ENCODE measurements at regions not wholly inside any gene's neighbourhood (a gene's known extent, or its start where the extent isn't known, plus 50 kb on each side); places are given as distances from the start of the nearest gene placed in this dataset.

- TF ChIP-seq CTCF (IDR thresholded peaks at IDR 0.05) (no peak), ZFX (IDR thresholded peaks at IDR 0.05; ENCODE audit: borderline replicate concordance) (no peak)
Measured at GRCh38 chr5:152269533-152269932, 135.5 kb downstream of the NMUR2 start.

Measured in 22Rv1 (cell line).